Ishikawa (cell line): ENCODE measurements at regions not wholly inside any gene's neighbourhood (a gene's known extent, or its start where the extent isn't known, plus 50 kb on each side); places are given as distances from the start of the nearest gene placed in this dataset.

ENCODE experiments used
- CREB1 ChIP-seq: IDR thresholded peaks from 2 replicates; pipeline ENCODE4 v1.6.1; 2012; ENCODE audit warnings: low read depth
- EGR1 ChIP-seq: IDR thresholded peaks from 2 replicates; pipeline ENCODE4 v1.6.1; 2012
- TAF1 ChIP-seq: IDR thresholded peaks from 2 replicates; pipeline ENCODE4 v1.6.1; 2012; ENCODE audit warnings: low read depth, mild to moderate bottlenecking
- TF ChIP-seq, protein P1 (sequence below): IDR thresholded peaks from 2 replicates; pipeline ENCODE4 v1.6.1; 2012

DNA sequence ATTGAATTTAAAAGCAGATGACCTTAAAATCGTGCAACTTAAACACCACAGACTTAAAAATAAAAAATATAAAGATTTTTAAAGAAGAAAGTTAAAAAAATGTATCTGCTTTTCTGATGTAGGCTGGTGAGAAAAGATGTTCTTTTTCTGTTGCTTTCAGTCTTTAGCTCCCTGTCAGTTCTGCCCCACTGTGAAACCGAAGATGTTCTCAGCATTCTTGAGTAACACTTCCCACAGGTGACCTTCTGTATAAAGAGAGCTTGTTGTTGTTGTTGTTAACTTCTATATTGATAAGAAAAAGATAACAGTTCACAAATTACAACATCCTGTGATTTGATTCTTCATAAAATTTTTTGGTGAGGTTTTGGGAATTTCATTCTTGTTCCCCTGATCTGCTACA, 377.9 kb upstream of the RGS6 start:
- TF ChIP-seq, protein P1, sequence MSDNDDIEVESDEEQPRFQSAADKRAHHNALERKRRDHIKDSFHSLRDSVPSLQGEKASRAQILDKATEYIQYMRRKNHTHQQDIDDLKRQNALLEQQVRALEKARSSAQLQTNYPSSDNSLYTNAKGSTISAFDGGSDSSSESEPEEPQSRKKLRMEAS = no peak
- no peak for TF ChIP-seq CREB1
- no peak for TF ChIP-seq TAF1
- TF ChIP-seq EGR1 = no peak
